Large intestine (tissue), 3 donors: ENCODE measurements at regions not wholly inside any gene's neighbourhood (a gene's known extent, or its start where the extent isn't known, plus 50 kb on each side); places are given as distances from the start of the nearest gene placed in this dataset.

Experiments used
- DNase-seq, 2 donors: peaks; one replicate each; pipeline versions ENCODE4 v3.0.0 to v3.0.0-alpha.2; 2013
- H3K27ac ChIP-seq: one replicate; pipeline ENCODE4 v1.5.1; 2013; ENCODE audit warnings: low read length
- H3K27me3 ChIP-seq: 2 replicates; pipeline ENCODE4 v1.6.1; 2013; ENCODE audit warnings: low read length; ENCODE audit not compliant: control insufficient read depth, insufficient read depth
- H3K36me3 ChIP-seq: 2 replicates; pipeline ENCODE4 v1.6.1; 2013; ENCODE audit warnings: low read length; ENCODE audit not compliant: control insufficient read depth, insufficient read depth
- H3K4me1 ChIP-seq: one replicate; pipeline ENCODE4 v1.6.1; 2013; ENCODE audit warnings: low read length; ENCODE audit not compliant: control insufficient read depth, insufficient read depth
- H3K4me3 ChIP-seq: one replicate; pipeline ENCODE4 v1.5.1; 2013; ENCODE audit warnings: low read length
- H3K9me3 ChIP-seq: one replicate; pipeline ENCODE4 v1.6.1; 2013; ENCODE audit warnings: mild to moderate bottlenecking, low read depth, low read length, moderate library complexity; ENCODE audit not compliant: control insufficient read depth
- WGBS: methylation state at CpG from one replicate; pipeline ENCODE4 v1.1.5; 2013; ENCODE audit warnings: low lambda C conversion rate; ENCODE audit not compliant: insufficient coverage; 5-methylcytosine and 5-hydroxymethylcytosine counted together

DNA sequence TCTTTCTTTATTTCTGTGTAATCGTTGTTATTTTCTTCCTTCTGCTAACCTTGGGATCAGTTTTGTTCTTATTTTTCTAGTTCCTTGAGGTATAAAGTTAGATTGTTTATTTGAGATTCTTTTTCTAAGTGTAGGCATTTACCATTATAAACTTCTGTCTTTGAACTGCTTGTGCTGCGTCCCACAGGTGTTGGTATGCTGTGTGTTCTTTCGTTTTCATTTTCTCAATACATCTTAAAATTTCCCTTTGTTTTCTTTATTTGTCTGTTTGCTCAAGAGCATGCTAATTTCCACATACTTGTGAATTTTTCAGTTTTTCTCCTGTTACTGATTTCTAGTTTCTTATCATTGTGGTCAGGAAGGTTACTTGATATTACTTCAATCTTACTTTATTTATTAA, 873.8 kb upstream of the GCFC2 start:
- Histone ChIP-seq H3K4me3 (no peak overlapping the region), H3K9me3 (no peaks in the 10 kb centered on the region), H3K27ac (no peak overlapping the region), H3K27me3 (no peaks in the 10 kb centered on the region), H3K4me1 (no peaks in the 10 kb centered on the region), H3K36me3 (no peaks in the 10 kb centered on the region)
- WGBS = 81% methylated on average over 3 of the region's 3 CpGs
- DNase-seq = no peak

DNA sequence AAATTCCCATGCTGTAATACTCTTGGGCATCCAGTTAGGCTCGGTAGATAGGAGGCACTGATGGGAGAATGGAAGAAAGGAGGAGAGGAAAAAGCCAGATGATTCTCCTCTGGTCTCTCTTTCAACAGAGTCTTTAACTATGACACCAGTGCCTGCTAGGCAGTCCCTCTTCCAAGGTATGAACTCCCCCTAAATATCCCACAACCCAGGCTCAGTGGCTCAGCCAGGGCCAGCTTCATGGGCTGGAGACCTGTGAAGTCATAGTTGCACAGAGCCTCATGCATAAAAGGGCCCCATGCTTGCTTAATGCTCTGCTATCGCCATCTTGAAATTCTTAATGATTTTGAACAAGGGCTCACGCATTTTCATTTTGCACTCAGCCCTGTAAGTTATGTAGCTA, 869.2 kb upstream of the GCFC2 start:
- Histone ChIP-seq H3K36me3 (no peaks in the 10 kb centered on the region), H3K27me3 (no peaks in the 10 kb centered on the region), H3K9me3 (no peaks in the 10 kb centered on the region), H3K4me3 (no peak overlapping the region), H3K4me1 (no peaks in the 10 kb centered on the region), H3K27ac (no peak overlapping the region)
- no peak for DNase-seq
- WGBS = no CpG with 5 or more reads among the region's 3 CpGs

DNA sequence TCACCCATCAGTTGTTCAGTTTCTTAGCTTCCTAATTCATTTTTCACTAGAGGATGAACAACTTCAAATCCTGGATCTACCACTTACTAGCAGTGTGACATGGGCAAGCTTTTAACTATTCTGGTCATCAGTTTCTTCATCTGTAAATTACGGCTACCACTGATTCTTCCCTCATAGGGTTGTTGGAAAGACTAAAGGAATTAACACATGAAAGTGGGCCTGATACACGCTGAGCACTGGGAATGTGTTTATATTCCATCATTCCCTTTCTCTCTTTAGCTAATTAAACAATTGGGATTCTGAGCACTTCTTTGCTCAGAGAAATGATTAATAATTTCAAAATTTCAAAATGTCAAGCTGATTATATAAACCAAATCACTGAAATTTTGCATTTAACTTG, 862.3 kb upstream of the GCFC2 start:
- Histone ChIP-seq H3K4me3 (no peak overlapping the region), H3K4me1 (no peaks in the 10 kb centered on the region), H3K9me3 (no peaks in the 10 kb centered on the region), H3K36me3 (no peaks in the 10 kb centered on the region), H3K27ac (no peak overlapping the region), H3K27me3 (no peaks in the 10 kb centered on the region)
- DNase-seq = no peak
- 60% methylated on average over 1 of the region's 2 CpGs for WGBS

DNA sequence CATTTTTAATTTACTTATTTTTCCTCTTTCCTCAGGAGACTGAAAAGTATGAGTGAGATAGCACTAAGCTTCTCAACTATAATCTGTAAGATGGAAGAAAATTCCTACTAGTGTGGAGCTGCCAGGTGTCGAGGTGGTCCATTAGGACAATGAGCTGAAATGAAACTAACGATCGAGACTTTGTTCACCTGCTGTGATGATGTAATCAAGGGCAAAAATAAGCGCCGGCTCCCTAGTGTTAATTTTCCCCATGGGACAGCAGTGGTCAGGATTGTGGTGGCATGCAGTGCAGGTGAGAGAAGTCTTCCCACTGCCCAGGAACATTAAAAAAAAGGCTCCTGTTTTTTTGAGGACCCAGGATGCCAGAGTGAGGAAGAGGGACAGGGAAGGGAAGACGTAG, 859.1 kb upstream of the GCFC2 start:
- no CpG with 5 or more reads among the region's 6 CpGs for WGBS
- DNase-seq = no peak
- H3K27ac ChIP-seq = no peak overlapping the region
- H3K9me3 ChIP-seq = no peaks in the 10 kb centered on the region
- no peak overlapping the region for H3K4me3 ChIP-seq
- no peaks in the 10 kb centered on the region for H3K4me1 ChIP-seq
- H3K36me3 ChIP-seq = no peaks in the 10 kb centered on the region
- H3K27me3 ChIP-seq = no peaks in the 10 kb centered on the region

DNA sequence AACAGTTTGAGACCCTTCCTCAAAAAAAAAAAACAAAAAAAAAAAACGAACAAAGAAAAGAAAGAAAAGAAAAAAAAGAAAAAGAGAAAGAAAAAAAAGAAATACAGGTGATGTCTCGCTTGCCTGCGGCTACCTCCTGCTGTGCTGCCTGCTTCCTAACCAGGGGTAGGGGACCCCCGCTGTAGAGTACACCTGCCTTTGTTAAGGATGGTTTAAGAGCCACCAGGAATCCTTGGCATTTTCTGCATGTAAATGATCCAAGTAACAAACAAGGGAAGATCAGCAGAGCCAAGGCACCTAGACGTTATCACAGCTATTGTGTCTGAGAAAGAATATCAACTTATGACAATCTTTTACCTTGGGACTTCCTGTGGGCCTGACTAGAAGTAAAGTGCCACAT, 856.8 kb upstream of the GCFC2 start:
- WGBS = 100% methylated on average over 2 of the region's 5 CpGs
- H3K4me1 ChIP-seq = no peaks in the 10 kb centered on the region
- no peaks in the 10 kb centered on the region for H3K27me3 ChIP-seq
- H3K36me3 ChIP-seq = no peaks in the 10 kb centered on the region
- no peak overlapping the region for H3K27ac ChIP-seq
- peaks cover 3% of the 10 kb centered on the region for H3K9me3 ChIP-seq
- DNase-seq = no peak
- H3K4me3 ChIP-seq = no peak overlapping the region

DNA sequence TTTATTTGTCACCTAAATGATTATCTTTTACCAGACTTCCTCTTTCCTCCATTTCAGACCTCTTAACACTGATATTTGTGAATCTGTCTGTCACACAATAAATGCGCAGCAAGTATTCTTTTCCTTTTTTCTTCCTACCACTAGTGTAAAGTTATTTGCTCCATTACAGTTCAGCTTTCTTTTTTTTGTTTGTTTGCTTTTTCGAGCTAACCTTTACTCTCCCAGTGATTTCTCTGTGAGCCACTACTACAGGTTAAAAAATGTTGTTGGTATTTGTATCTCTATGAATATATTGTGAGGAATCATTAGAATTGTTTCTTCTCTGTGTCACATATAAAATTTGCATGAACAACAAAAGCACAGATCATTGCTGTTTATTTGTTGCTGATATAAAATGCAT, 854.0 kb upstream of the GCFC2 start:
- no peaks in the 10 kb centered on the region for H3K4me1 ChIP-seq
- no peak overlapping the region for H3K27ac ChIP-seq
- H3K36me3 ChIP-seq = no peaks in the 10 kb centered on the region
- peaks cover 3% of the 10 kb centered on the region for H3K9me3 ChIP-seq
- 85% methylated on average over 2 of the region's 2 CpGs for WGBS
- H3K27me3 ChIP-seq = no peaks in the 10 kb centered on the region
- DNase-seq = no peak
- no peak overlapping the region for H3K4me3 ChIP-seq

DNA sequence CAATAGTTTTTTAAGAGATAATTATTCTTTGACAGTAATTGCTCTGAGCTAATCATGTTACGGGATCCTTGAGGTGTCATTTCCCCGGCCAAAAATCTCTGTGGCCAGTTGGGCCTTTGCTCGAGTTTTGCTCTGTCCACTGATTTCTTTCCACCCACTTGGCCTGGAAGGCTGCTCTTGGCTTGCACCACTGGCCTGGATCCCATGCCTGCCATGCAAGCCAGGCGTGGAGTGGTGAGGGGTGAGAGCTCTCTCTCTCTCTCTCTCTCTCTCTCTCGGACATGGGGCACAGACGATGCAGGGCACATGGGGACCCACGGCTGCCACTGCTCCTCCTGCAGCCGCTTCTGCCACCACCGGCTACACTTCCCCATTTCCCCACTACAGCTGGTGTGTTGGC, 853.0 kb upstream of the GCFC2 start:
- H3K27me3 ChIP-seq = no peaks in the 10 kb centered on the region
- no peak overlapping the region for H3K27ac ChIP-seq
- no peaks in the 10 kb centered on the region for H3K4me1 ChIP-seq
- no peaks in the 10 kb centered on the region for H3K36me3 ChIP-seq
- WGBS = no CpG with 5 or more reads among the region's 9 CpGs
- no peak for DNase-seq
- H3K9me3 ChIP-seq = peaks cover 3% of the 10 kb centered on the region
- H3K4me3 ChIP-seq = no peak overlapping the region

DNA sequence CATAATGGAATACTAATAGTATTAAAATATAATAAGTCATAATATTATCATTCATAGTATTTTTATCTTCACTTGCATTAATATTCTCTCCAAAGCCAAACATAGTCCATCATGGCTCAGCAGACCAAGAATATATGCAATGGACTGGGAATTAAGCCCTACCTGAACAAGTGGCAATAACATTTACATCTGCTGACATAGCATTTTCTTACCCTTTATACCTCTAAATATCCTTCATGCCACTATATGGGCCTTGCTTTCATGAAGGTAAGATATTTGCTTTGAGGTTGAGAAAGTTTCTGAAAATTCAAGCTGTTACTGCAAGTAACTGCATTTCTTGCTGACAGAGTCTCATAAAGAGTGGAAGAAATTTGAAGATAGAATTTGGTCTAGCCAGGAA, 847.4 kb upstream of the GCFC2 start:
- no peaks in the 10 kb centered on the region for H3K36me3 ChIP-seq
- H3K4me1 ChIP-seq = no peaks in the 10 kb centered on the region
- H3K27ac ChIP-seq = no peak overlapping the region
- no peaks in the 10 kb centered on the region for H3K9me3 ChIP-seq
- no peak overlapping the region for H3K4me3 ChIP-seq
- no peaks in the 10 kb centered on the region for H3K27me3 ChIP-seq
- DNase-seq = no peak

DNA sequence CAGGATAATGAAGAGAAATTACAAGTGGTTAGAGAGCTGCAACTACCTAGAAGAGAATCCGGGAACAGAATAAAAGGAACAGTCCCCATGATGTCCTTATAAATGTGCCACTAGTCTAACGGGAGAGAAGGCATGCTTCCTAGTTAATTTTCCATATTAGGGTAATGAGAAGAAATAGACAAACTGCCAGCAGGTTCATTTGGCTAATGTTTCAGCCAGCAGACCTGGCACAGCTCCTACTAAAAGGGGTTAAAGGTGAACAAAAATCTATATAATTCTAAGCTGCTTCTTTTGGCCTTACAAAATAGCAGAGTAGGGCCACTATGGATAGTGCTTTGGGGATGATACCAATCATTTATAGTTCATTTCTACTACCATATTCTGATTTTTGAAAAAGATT, 845.3 kb upstream of the GCFC2 start:
- H3K36me3 ChIP-seq = no peaks in the 10 kb centered on the region
- 100% methylated on average over 1 of the region's 2 CpGs for WGBS
- no peak overlapping the region for H3K4me3 ChIP-seq
- no peaks in the 10 kb centered on the region for H3K27me3 ChIP-seq
- H3K27ac ChIP-seq = no peak overlapping the region
- H3K4me1 ChIP-seq = no peaks in the 10 kb centered on the region
- no peak for DNase-seq
- H3K9me3 ChIP-seq = no peaks in the 10 kb centered on the region

DNA sequence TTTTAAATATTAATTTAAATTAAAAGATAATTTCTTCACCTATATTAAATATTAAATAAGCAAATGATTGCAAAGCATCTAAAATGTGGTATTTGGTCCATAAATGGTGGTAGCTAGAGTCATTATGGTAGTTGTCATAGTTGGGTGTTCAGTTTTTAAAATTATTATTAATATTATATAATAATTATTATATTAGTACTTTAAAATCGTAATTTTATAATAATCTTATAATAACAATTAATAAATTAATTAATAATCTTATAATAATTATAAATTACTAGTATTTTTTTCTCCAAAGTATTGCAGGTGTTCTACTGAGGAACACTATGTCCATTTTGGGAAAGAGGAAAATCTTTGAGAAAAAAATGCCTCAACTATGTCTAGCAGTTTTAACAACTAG, 835.5 kb upstream of the GCFC2 start:
- DNase-seq = no peak
- no CpG with 5 or more reads among the region's 1 CpG for WGBS
- no peaks in the 10 kb centered on the region for H3K9me3 ChIP-seq
- H3K4me3 ChIP-seq = no peak overlapping the region
- H3K4me1 ChIP-seq = no peaks in the 10 kb centered on the region
- H3K27ac ChIP-seq = no peak overlapping the region
- no peaks in the 10 kb centered on the region for H3K36me3 ChIP-seq
- H3K27me3 ChIP-seq = no peaks in the 10 kb centered on the region

DNA sequence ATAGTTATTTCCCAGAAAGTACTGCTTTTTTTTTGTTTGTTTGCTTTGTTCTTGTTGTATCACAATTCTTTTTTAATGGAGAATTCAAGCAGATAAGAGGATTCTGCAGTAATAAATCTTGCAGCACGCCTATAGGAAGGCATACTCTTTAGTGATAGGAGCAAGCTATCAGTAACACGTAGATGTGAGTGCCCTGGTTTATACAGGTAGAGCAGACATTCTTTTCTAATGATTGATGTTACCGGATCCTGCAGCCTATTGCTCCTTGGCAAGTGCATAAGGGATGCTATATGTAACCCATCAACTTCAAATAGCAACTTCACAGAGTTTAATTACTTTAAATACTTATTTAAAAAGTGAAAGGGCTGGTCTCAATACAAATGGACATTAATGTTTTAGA, 834.2 kb upstream of the GCFC2 start:
- DNase-seq = no peak
- Histone ChIP-seq H3K27ac (no peak overlapping the region), H3K4me3 (no peak overlapping the region), H3K27me3 (no peaks in the 10 kb centered on the region), H3K9me3 (no peaks in the 10 kb centered on the region), H3K4me1 (no peaks in the 10 kb centered on the region), H3K36me3 (no peaks in the 10 kb centered on the region)
- WGBS = no CpG with 5 or more reads among the region's 3 CpGs
